K562 (cell line): ENCODE measurements at regions not wholly inside any gene's neighbourhood (a gene's known extent, or its start where the extent isn't known, plus 50 kb on each side); places are given as distances from the start of the nearest gene placed in this dataset.

Experiments used
- HBP1 ChIP-seq: fragments of 450-650 bp; formaldehyde crosslinking; IDR thresholded peaks from 2 replicates; pipeline ENCODE4 v1.4.0; 2022; ENCODE audit warnings: missing genetic modification characterization
- MEF2A ChIP-seq: IDR thresholded peaks from 2 replicates; pipeline ENCODE4 v1.6.1; 2011; ENCODE audit warnings: low read depth, mild to moderate bottlenecking, low read length, moderate library complexity; ENCODE audit not compliant: control insufficient read depth
- NR4A1 ChIP-seq, 2 experiments: fragments of 250-450 bp in 1 of 2; fragments of 450-650 bp in 1 of 2; sonication (Bioruptor Pico) in 1 of 2; IDR thresholded peaks; 2 replicates each; pipeline versions ENCODE4 v1.4.0 to v1.6.1; 2016 to 2020; ENCODE audit warnings: mild to moderate bottlenecking in 2 of 2, missing compliant biosample characterization in 1 of 2, missing genetic modification characterization in 1 of 2, moderate library complexity in 1 of 2
- RBM15 ChIP-seq: fragments of 200-400 bp; formaldehyde crosslinking; IDR thresholded peaks from 2 replicates; pipeline ENCODE4 v1.6.1; 2018; ENCODE audit warnings: mild to moderate bottlenecking, low read length, moderate library complexity; ENCODE audit not compliant: insufficient read depth
- RCOR1 ChIP-seq, 2 experiments: IDR thresholded peaks; 2 replicates each; pipeline ENCODE4 v1.6.1; 2012; ENCODE audit warnings: low read depth in 2 of 2, low read length in 2 of 2, borderline replicate concordance in 1 of 2, improper control_type of control experiment in 1 of 2
- RERE ChIP-seq: sonication (generic); formaldehyde crosslinking; IDR thresholded peaks from 2 replicates; pipeline ENCODE4 v1.8.0; 2023; ENCODE audit warnings: missing genetic modification reagents, mild to moderate bottlenecking, borderline replicate concordance
- TAF1 ChIP-seq: IDR thresholded peaks from 2 replicates; pipeline ENCODE4 v1.6.1; 2011; ENCODE audit warnings: mild to moderate bottlenecking, low read length, moderate library complexity; ENCODE audit not compliant: insufficient read depth, control insufficient read depth, severe bottlenecking; ENCODE audit errors: extremely low read depth
- TEAD4 ChIP-seq, 2 experiments: sonication (generic) in 1 of 2; formaldehyde crosslinking in 1 of 2; IDR thresholded peaks; 2 replicates each; pipeline versions ENCODE4 v1.6.1 to v1.8.0; 2012 to 2022; ENCODE audit warnings: borderline replicate concordance in 1 of 2, inconsistent platforms in 1 of 2, low read length in 1 of 2, mild to moderate bottlenecking in 1 of 2, missing genetic modification reagents in 1 of 2
- ZNF121 ChIP-seq: sonication (generic); formaldehyde crosslinking; conservative IDR thresholded peaks from 2 replicates; pipeline ENCODE4 v1.8.0; 2022; ENCODE audit warnings: missing genetic modification reagents
- ZNF589 ChIP-seq: fragments of 200-800 bp; sonication (Bioruptor generic); IDR thresholded peaks from 2 replicates; pipeline ENCODE4 v1.6.1; 2016; ENCODE audit warnings: low read depth, missing genetic modification characterization, missing compliant biosample characterization

DNA sequence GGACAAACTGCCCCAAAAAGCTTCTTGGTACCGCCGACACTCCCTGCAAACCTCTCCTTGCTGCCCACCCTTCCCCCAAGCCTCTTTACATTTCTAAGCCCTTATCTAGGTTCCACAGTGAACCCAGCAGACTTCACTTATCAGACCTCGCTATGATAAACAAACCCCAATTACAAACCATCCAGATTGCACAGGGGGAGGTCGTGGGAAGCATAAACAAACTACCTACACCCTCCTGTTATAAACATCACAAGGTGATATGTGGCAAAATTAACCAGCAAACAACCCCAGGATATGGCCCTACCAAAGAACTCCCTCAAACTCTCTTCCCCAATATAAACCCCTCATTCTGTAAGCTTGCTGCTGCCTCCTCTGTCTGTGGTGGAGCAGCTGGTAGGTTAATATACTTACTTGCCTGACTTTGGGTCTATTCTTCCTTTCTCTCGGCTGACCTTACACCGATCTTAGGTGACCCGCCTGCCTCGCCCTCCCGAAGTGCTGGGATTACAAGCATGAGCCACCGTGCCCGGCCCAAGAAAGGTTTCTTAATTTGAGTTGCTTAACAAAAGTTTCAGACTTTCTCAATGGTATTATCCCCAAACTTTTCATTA lies 66.0 kb upstream of the TENM4 start (continued):
- TF ChIP-seq RERE (CRISPR knock-in tag): no peak
- no peak for TF ChIP-seq NR4A1 (CRISPR knock-in tag; IDR thresholded peaks at IDR 0.05)
- no peak for TF ChIP-seq NR4A1 (tag; IDR thresholded peaks at IDR 0.05)
- no peak for TF ChIP-seq MEF2A
- TF ChIP-seq TAF1: no peak
- no peak for TF ChIP-seq HBP1
- no peak for TF ChIP-seq ZNF121 (CRISPR knock-in tag)
- TF ChIP-seq RCOR1 (IDR thresholded peaks at IDR 0.05; ENCODE audit: borderline replicate concordance in 1 of 2, low read depth in 2 of 2, low read length in 2 of 2): peak in 1 of 2 experiments; percentile 25; a peak in 1 of 4 replicates
- no peak for TF ChIP-seq ZNF589 (CRISPR knock-in tag)
- TF ChIP-seq RBM15: no peak
- TF ChIP-seq TEAD4 (IDR thresholded peaks at IDR 0.05; ENCODE audit: low read length): peak; percentile 36
- no peak for TF ChIP-seq TEAD4 (CRISPR knock-in tag; IDR thresholded peaks at IDR 0.05; ENCODE audit: borderline replicate concordance)
